Inferior parietal cortex (tissue), 1 donor: ENCODE measurements at regions not wholly inside any gene's neighbourhood (a gene's known extent, or its start where the extent isn't known, plus 50 kb on each side); places are given as distances from the start of the nearest gene placed in this dataset.

Source experiments
- DNase-seq: peaks from one replicate; pipeline ENCODE4 v3.0.0-alpha.2; 2016; ENCODE audit errors: extremely low spot score

DNA sequence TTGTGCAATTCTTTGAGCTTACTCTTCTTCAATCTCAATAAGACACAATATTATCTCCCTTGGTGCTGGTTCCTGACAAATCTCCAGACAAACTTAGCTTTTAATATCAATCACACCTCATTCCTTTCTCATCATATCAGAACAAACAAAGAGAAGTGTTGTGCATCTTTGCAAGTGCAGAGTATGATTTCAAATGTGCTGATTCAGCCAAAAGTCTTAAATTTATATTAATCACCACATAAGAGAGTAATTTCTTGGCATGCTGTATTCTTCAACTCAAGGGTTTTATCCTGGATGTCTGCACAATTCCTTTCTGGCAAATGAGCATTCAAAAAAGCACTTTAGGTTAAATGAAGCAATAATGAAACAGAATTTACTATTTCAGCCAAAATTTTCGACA, 877.8 kb downstream of the ANKRD7 start:
- DNase-seq, result no peak

DNA sequence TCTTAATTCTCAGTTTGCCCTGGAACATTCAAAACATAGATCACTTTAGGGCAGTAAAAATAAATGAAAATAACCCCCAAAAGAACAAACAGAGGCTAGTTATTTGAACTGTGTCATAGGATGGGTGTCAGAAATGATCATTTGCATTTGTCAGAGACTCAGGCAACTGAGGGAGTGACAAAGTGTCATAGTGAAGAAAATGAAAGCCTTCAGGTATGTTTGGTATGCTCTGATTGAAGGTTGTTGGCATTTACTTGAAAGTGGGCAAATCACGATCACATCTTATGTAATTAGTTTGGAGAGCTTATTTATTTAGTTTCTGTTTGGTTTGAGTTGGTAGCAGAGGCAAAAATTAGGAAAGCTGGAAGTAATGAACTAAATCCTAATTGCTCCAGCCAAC, 880.9 kb downstream of the ANKRD7 start:
- DNase-seq, result no peak

DNA sequence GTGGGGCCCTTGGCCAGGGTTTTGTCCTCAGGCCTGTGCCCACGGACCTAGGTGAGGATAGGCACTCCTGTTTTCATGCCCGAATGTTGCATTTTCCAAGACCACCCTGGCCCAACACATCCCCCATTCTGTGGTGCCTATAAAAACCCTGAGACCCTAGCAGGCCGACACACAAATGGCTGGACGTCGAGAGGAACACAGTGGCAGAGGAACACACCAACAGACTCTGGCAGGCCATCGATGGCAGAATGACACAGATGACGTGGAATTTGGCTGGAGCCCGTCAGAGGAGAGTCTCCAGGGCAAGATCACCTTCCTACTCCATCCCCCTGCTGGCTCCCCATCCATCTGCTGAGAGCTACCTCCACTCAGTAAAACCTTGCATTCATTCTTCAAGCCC, 898.8 kb downstream of the ANKRD7 start:
- no peak for DNase-seq

DNA sequence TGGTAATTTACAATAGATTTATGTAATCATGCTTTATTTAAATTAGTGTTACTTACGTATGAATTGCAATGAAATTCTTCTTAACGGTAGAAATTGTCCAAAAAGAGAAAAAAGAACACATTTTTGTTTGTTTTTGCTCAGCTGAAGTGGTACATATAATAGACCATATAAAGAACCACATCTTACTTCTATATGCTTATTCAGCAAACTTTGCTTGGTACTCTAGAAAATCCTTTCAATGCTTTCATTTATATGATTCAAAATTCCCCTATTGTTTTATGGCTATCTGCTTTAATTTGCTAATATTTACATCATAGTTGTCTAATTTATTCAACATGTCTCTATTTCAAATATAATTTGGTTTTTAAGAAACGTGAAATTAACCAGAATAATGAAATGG, 903.2 kb downstream of the ANKRD7 start:
- DNase-seq, result no peak

DNA sequence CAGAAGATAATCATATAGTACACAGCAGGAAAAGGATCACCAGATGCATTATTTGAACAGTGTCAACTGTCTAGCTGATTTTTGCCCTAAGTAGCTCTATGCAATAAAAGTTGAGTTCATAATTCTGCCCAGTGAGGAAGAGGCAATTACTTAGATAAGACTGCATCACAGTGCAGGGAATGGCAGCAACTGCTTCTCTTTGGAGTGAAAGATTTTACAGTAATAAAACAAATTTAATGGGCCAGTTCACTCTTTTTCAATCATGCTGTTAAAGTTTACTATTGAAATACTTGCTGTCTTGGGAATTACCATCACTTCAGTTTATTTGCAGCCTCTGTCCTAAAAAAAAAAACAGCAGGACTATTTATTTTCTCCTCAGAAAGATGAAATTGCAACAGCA, 907.9 kb downstream of the ANKRD7 start:
- DNase-seq, result no peak

DNA sequence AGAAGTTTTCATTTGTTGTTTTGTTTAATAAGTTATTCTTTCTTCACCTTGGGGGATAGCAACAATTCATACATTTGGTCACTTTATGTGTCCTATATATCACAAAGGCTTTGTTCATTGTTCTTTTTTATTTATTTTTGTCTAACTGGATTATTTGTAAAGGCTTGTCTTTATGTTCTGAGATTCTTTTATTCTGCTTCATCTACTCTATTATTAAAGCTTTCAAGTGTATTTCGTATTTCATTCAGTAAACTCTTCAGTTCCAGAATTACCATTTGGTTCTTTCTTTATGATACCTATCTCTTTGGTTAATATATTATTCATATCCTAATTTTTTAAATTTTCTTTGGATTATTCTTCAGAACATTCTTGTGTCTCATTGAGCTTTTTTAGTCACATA, 942.9 kb downstream of the ANKRD7 start:
- no peak for DNase-seq

DNA sequence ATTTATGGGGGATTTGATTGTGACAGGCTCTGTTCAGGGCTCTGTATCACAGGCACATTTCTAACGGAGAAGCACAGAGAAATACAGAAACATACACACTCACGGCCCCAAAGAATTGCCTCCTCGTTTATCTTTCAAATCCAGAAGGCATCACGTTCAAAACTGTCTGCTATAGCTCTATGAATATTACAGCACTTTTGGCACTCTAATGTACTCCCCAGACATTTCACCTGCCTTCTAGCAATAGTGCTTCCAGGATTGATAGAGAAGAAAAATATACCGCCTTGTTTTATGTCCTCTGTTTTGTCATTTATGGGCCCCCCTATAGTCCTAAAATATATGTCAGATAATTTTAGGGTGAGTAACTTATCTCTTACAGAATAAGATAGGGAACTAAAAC, 947.5 kb downstream of the ANKRD7 start:
- no peak for DNase-seq

DNA sequence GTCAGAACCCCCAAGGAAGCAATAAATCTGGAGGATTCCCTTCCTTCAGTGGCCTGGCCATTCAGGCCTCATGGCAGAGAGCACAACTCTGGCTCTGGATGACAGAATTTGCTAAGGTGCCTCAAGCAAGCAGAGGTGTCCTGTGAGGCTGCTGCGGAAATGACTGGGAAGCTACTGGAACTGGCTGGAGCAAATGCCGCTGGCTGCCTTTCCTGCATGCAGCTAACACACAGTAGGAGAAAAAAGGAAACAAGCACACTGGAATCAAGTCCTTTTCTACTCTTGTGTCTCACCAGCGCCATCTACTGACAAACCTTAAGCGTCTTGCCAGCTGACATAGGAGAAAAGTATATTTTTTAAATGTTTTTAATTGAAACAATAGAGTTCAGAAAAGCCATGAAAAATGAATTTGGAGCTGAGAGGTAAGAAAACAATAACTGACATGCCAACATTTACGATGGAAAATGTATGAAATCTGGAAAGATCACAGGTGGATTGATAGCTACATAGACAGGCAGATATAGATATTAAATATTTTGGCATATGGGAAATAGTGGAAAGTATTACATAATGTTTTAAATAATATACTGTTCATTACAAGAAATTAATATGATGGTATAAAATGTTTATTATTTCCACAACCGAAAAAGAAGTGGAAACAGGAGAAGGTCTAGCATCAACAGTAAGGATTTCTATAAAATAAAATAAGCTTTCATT, 951.6 kb downstream of the ANKRD7 start:
- peak; percentile 83 for DNase-seq

DNA sequence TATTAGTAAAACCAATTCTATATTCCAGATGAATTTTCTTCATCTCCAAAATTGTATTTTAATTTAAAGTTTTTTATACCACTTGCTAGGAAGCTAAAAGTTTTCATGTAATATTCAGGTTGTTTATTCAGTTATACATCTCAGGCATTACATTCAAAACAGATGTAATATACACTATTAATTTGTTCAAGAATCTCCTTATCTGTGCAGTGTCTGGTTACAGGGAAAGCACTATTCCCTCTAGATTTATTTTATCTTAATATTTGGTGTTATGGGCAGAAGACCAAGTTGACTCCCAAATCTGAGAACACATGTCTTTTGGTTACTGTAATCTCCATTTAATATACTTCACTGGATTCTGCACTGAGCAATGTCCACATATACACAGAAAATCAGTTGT, 953.4 kb downstream of the ANKRD7 start:
- no peak for DNase-seq

DNA sequence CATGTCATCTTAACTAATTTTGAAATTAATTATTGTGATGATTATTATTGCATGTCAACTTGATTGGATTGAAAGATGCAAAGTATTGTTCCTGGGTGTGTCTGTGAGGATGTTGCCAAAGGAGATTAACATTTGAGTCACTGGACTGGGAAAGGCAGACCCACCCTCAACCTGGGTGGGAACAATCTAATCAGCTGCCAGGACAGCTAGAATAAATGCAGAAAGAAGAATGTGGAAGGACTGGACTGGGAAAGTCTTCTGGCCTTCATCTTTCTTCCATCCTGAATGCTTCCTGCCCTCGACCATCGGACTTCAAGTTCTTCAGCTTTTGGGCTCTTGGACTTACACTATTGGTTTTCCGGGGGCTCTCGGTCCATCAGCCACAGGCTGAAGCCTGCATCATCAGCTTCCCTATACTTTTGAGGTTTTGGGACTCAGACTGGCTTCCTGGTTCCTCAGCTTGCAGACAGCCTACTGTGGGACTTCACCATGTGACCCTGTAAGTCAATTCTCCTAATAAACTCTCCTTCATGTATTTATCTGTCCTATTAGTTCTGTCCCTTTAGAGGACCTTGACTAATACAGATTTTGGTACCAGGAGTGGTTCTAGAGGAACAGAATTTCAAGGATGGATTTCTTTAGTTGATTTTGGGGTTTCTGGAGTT, 959.8 kb downstream of the ANKRD7 start:
- DNase-seq, result no peak

DNA sequence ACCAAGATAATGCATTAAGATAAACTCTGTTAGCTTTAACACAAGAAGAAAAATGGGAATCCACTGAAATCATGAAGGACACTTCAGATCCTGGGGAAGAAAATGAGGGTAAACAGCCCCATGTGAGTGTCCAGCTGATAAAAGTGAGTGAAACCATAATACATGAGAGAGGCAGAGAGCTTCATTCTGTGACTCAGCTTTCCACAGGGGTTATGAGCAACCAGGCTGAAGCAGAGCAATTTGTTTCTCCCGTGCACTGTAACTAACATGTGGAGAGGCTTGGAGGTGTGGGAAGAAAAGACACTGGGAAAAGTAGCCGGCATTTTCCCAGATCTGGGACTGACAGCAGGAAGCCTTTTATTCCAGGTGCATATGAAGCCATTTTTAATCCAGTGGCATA, 971.7 kb downstream of the ANKRD7 start:
- no peak for DNase-seq

DNA sequence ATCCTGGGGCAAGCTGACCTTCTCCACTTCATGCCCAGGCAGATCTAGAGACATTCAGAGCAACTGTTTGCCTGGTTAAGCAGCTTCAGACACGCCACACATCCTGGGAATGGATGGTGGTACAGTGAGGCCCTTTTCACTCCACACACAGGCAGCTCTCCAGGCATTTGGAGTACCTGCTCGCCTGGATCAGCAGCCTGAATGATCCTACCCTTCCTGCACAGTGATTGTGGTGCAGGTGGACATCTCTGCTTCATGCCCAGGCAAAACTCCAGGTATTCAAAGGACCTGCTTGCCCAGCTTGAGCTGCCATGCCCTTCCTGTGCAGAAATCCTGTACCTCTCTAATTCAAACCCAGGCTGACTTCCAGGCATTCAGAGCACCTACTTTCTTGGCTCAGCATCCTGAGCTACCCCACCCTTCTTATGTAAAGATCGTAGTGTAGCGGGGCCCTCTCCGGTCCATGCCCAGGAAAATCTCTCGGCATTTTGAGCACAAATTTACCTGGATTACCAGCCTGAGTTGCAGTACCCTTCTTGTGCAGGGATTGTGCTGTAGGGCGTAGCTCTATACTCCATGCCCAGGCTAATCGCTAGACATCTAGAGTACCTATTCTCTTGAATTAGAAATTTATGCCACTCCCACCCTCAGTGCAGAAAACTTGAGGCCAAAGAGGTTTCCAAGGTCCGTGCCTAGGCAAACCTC, 972.8 kb downstream of the ANKRD7 start:
- no peak for DNase-seq

DNA sequence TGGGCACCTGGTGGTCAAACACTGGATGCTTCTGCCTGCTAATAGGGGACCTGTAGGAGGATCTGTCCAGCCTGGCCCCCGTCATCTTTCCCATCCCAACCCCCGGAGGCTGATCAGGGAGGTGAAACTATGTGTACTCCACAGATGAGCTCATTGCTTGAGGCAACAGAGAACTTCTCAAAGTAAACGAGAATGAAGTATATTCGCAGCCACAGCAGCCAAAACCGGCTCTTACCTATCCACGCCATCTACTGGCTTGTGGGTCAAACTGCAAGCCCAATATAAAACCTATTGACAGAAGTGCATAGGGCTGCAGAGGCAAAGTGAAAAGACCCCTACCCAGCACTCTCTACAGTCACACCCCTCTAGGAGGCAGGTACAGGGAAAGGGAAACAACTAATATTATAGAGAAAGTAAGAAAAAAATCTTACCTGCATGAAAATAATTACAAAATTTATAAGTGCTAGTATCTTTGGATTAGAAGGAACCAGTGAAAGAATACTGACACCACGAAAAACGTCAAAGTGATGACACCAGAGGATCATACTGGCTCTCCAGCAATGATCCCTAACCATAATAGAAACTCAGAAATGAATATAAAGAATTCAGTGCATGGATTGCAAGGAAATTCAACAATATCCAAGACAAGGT, 973.5 kb downstream of the ANKRD7 start:
- peak; percentile 24 for DNase-seq

DNA sequence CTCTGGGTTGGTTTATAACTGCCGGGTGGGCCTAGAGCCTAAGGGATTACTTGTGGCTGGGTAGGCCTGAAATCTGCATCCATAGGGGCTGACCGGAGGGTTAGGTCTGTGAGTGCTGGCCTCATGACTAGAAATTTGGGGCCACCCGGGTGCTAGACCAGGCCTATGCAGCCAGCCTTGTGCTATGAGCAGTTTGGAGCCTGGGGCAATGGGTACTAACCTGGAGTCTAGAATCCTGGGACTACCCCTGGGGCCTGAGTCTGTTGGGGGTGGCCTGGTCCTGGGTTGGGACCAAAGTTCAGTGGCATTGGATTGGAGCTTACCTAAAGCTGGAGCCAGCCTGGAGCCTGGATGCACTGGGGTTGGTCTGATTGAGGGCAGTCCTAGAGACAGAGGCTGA, 995.2 kb downstream of the ANKRD7 start:
- DNase-seq, result no peak

DNA sequence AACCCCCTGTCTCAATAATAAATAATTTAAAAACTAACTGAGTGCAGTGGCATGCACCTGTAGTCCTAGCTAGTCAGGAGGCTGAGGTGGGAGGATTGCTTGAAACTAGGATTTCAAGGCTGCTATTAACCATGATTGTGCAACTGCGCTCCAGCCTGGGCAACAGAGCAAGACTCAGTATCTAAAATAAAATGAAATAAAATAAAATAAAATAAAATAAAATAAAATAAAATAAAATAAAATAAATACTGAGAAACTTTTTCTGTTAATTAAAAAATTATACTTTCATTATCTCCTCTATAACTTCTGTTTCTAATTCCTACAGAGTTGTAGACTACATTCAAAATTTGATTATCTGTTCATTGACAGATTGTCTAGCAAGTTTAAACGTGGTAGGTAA, 999.4 kb downstream of the ANKRD7 start:
- no peak for DNase-seq

DNA sequence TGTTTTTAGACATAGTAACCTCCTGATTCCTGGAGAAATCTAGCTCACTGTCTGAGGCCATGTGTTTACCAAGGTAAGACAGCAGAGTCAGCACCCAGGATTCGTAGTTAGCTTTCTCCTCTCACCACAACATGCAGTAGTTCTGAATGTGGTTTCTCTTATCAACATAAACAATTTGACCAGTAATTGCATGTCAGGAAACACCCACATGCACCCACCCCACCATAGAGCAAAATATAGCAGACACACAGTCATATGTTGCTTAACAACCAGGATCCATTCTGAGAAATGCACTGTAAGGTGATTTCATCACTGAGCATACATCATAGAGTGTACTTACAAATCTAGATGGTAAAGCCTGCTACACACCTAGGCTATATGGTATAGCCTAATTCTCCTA, 1004.0 kb downstream of the ANKRD7 start:
- DNase-seq, result no peak

DNA sequence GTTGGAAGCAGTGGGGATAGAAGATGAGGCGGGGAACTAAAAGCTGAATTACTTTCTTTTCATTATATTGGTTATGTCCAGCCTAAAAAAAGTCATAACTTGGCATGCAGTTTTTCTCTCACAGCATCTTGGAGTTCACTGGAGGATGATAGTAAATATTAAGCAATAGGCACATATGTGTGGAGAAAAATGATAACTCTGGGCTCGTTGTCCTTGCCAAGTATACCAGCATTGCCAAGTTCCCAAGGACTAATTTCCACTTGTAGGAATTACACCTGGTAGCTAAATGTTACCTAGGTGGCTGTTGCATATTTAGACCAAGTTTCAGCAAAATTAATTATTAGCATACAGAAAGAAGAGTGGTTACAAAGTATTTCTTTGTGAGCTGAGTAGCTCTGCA, 1007.6 kb downstream of the ANKRD7 start:
- no peak for DNase-seq

DNA sequence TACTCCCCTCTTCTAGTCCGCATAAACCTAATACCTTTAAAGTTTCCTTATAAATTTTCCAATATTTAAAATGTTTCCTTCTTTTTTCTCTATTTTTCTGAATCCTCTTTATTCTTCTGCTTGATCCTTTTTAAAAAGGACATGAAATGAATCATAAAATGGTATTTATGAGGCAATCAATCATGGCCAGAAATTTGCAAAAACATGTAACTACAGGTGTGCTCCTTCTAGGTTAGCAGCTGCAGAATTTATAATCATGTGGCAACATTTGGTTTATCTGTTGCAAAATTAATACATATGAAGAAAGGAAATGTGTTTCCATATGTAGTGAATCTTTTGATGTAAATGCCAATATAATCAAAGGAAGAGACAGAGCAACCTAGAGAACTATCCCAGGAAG, 1008.5 kb downstream of the ANKRD7 start:
- DNase-seq, result no peak

DNA sequence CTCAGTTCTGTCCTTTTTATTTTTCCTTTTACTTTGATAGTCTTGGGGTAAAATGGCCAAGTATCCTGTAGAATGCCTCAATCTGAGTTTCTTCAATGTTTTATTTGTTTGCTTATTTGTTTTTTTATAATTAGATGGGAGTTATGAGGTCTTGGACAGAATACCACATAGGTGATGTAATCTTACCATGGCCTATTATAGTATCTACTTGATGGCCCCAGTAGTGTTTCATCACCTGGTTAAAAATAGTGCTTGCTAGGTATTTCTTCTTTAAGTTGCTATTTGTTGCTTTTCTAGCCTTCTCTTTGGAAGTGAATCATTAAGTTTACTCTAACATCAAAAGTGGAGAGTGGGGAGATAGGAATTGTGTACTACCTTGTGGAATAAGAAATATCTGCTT, 1020.0 kb upstream of the KCND2 start:
- no peak for DNase-seq

DNA sequence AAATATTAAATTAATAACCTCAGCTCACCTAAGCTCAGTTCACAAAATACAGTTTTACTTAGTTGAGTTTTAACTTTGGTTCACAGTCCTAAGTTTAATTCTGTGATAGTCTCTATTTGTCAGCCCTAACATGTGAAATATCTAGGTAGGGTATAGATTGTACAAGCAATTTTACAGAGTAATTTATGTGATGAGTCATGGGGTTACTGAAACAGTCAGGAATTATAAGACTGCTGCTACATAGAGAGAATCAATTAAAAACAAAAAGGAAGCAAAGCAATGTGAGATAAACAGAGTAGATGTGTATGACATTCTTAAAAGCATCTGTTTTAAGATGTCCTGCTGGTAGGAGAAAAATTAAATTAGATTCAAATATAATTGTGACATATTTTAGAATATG, 1018.2 kb upstream of the KCND2 start:
- DNase-seq, result no peak

DNA sequence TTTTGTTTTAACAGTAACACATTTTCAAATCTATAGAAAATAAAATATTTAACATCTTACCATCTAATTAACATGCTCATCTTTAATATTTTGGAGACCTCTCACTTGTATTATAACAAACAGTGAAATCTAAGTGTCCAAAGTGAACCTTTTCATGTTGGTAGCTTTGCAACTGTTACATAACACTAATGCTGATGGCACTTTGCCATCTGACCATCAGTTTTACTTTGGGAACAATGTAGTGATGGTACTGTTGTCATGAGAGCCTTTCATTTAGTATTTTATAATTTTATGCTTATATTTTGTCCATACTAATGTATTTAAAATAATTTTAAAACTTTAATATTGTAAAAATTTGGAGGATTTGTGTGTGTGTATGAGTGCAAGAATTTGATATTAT, 1017.0 kb upstream of the KCND2 start:
- no peak for DNase-seq

DNA sequence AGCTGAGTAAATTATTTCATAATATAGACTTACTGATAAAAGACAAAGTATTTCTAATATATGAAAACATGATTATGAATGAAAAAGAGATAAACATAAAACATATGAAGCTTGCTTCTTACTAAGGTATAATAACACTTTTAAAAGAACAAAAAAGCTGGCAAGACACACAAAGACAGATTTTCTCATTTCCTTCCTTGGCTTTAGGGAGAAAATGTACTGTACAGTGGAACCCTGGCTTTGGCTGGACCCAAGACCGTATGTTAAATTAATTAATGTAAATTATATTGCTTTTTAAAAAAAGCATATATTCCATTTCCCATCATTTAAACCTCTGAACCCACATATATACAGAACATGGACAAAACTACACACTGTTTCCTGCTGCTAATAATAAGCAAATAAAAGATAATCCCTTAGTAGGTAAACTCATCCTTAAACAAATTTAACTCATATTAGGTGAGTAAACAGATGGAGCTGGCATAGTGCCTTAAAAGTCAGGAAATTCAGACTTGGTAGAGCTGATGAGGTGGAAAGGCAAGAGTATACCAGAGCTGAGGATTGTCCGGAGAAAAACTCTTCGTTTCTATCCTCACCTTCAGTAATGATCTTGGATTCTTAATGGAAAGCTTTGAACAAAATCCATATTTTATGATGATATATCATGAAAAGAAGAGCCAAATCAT, 1016.4 kb upstream of the KCND2 start:
- no peak for DNase-seq
